ENCODE measurements at regions not wholly inside any gene's neighbourhood (a gene's known extent, or its start where the extent isn't known, plus 50 kb on each side); places are given as distances from the start of the nearest gene placed in this dataset.

- no peak for FAIRE-seq
These were observed 205.9 kb upstream of the MIR17HG start for GRCh38 chr13:91141543-91142061.

GRCh38 chr13:91142572-91142971 lies 204.9 kb upstream of the MIR17HG start:
- no peak for FAIRE-seq

DNA sequence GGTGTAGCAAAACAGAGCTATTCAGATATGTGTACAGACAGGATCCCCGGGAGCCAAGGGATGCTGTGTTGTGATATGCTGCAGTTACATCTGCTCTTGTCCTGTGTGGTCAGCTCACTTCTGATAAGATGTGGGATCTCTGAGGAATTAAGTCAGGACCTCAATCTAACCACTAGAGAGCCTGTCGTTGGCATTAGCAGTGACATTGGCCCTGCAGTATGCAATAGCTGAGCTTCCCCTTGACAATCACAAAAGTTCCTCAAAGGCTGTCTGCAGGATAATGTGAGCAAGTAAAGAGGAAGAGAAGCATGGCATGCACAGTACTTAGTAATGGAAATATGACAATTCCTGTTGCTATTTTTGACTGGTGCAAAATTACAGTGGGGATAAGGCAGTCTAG lies 203.4 kb upstream of the MIR17HG start:
- FAIRE-seq, result no peak

- FAIRE-seq, result no peak
These were observed 203.0 kb upstream of the MIR17HG start for GRCh38 chr13:91144486-91144885.

GRCh38 chr13:91145571-91146205 lies 201.8 kb upstream of the MIR17HG start:
- FAIRE-seq, result no peak

GRCh38 chr13:91146601-91147000 lies 200.9 kb upstream of the MIR17HG start:
- FAIRE-seq, result no peak

DNA sequence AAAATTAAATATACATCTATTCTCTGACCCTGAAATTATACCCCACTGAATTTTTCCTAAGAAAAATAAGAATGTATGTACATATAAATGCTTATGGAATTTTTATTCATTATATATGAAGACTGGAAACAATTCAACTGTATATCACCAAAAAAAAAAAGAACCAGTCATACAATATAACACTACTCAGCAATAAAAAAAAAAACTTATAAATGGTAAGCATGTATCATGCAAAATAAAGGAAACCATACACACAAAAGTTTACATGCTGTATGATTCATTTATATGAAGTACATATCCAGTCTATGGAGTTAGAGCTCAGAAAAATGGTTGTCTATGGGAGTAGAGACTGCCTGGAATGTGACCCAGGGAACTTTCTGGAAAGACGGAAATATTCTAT lies 199.4 kb upstream of the MIR17HG start:
- no peak for FAIRE-seq

DNA sequence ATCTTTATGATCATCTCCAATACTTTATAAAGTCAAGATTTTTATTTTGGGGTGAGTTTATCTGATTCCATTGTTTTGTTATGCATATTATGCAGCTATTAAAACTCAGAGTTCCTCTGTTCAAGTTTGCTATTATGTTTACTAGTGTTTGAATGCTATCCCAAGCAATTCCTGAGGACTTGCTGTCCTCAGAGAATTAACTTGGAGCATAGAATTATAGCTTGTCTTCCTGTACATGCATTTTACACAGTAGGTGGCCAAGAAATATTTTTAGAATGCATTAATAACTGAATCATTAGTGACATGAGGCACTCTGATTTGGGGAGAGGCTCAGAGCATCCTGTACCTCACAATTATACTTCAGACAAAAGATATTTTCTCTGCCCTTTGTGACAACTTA lies 195.6 kb upstream of the MIR17HG start:
- FAIRE-seq, result no peak

- no peak for FAIRE-seq
These were observed 194.1 kb upstream of the MIR17HG start for GRCh38 chr13:91153372-91153771.

DNA sequence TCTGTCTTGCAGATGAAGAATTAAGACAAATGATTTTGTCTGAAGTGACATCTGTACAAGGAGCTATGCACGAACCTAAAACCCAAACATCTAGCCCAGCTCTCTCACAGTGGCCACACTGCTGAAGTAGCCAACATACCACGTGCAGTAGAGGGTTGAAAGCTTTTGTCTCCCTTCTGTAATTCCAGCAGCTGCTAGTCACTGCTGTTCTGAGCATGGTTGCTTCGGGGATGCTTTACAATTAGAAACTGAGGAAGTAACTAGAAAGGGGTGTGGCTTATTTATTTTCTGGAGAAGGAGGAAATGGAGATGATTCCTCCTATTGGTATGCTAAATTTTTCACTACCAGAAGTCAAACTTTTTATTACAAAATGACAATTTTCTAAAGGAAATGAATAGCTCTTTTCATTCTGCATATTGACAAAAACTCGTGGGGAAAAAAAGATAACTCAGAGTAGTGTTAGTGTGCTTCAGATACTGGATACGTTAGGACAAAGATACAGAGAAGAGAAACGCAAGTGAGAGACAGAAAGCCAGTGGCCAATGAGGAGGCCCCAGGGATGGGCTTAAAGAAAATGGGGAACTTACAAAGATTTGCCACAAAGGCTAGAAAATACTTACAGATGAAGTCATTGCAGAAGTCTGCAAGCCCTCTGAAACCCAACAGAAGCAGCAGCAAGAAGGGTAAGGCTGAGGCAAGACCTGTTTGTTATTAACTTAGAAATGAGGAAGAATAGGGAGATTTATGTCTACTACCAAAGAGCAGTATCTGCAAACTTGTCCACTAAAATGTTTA lies 192.7 kb upstream of the MIR17HG start:
- no peak for FAIRE-seq

DNA sequence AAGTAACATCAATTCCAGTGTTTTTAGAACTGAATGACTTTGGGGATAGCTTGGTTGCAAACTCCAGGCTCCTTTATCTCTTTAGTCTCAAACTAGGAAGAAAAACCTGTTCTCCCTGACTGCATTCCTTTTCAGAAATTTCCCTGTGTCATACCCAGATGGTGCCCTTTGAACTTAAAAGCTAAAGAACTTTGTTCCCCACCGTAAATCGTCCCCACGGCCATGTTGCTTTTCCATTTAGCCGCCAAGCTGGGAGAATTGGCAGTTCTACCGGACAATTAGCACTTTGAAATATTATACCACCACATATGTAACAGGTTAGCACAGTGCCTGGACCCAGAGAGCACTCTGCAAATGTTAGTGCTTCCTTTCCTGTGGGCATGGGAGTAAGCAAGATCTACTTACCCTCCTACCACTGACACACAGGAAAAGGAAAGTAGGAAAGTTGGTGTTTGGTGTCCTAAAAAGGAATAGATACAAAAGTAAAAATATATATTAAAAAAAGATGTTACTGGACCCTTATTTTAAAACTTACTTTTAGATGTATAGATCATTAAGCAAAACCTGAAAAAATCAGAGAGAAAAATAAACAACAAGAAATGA lies 191.9 kb upstream of the MIR17HG start:
- no peak for FAIRE-seq

GRCh38 chr13:91157273-91158016 lies 190.0 kb upstream of the MIR17HG start:
- no peak for FAIRE-seq

- no peak for FAIRE-seq
These were observed 189.5 kb upstream of the MIR17HG start for GRCh38 chr13:91158017-91158395.

- no peak for FAIRE-seq
These were observed 185.3 kb upstream of the MIR17HG start for GRCh38 chr13:91162180-91162579.

- no peak for FAIRE-seq
These were observed 184.9 kb upstream of the MIR17HG start for GRCh38 chr13:91162589-91162988.

DNA sequence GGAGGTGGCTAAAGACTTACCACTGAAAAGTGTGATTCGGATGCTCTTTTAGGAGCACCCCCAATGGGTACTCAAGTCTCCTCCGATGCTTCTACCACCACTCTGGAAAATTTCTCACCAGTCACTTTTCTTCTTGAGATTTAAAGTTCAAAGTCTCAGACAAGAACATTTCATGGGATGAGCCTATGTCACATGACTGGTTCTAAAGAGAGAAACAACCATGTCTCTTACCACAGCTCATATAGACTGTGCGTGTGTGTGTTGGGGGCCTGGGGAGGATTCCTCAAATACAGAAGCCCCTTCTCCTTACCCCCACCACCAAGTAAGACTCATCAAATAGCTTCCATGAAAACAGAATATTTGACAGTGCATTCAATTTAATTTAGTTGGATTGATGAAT lies 181.7 kb upstream of the MIR17HG start:
- no peak for FAIRE-seq

DNA sequence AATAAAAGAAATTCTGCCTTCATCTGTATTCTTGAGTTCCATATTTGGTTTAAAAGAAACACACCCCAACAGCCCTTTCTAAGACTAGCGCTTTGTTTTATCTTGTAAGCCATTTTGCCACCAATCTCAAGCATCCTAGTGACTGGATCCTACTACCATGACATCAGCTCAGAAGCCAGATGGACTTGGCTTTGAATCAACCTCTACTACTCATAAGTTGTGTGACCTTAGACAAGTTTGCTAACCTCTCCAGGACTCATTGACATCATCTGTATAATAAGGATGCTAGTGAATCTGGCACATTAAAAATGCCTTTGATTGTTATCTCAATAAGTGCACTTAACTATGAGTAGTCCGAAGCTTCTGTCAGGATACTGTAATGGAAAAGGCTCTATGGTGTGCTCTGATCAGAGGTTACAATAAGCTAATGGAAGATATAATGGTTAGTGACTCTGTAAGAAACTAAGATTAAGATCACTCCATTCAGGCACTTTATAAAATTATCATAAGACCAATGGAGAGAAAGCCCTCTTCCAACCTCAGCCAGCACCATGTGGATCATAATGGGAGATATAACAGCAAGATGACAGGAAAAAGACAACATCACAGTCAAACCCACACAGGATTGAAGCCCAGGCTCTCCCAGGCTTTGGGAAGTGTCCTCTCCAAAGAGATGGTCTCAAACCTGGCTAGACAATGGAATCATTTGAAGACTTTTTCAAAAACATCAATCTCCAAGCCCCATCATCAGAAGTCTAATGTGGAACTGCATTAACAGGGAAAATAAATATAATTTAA lies 180.6 kb upstream of the MIR17HG start:
- no peak for FAIRE-seq

DNA sequence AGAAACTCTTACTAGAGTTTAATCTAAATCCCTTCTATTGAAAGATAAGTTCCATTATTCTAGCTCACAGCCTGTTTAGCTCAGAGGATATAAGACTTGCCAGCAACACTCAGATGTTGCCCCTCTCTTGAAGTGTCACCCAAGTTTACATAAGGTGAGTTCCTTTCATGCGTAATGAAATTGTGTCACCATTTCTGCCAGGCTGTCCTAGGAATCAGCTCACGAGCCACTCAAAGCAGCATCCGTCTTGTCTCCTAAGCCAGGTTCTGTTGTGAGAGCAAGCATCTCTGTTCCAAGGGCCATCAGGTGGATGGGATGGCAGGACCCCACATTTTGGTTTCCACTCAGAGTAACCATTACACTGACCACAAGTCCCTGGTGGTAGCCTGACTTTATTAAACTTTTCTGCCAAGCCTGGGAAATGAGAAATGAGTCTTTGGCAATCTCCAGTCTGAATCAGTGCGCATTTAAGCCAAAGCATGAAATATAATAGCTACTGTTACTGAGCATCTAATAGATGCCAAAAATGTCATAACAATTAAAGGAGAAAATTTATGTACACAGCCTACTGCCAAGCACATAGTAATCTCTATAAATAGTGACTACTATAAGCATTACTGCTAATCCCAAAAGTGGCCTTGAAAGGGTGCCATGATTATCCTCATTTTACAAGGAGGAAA lies 179.6 kb upstream of the MIR17HG start:
- FAIRE-seq, result no peak

- no peak for FAIRE-seq
These were observed 179.1 kb upstream of the MIR17HG start for GRCh38 chr13:91168386-91168711.

GRCh38 chr13:91169321-91170050 lies 178.0 kb upstream of the MIR17HG start:
- FAIRE-seq, result no peak

DNA sequence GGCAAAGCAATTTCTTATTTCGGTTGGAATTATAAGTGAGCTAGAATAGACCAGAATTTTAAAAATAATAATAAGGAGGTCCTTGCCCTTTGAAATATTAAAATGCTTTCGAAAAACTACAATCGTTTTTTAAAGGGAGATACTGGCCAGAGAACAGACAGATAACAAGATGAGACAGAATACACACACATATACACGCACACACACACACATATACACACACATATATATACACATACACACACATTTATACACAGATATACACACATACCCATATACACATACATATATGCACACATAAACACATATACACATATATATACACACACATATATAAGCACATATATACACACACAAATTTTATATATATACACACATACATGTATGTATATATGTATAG lies 175.3 kb upstream of the MIR17HG start:
- FAIRE-seq, result no peak
